ENCODE measurements at regions not wholly inside any gene's neighbourhood (a gene's known extent, or its start where the extent isn't known, plus 50 kb on each side); places are given as distances from the start of the nearest gene placed in this dataset.

- no peak for DNase-seq (ENCODE audit: low read depth in 1 of 2, low spot score in 1 of 2)
Observed at GRCh38 chr1:30194046-30194619, 529.3 kb downstream of the MATN1 start.

GRCh38 chr1:30192969-30193630 lies 530.3 kb downstream of the MATN1 start:
- no peak for DNase-seq (ENCODE audit: low read depth in 1 of 2, low spot score in 1 of 2)

GRCh38 chr1:30191154-30191702 lies 532.2 kb downstream of the MATN1 start:
- DNase-seq (ENCODE audit: low read depth in 1 of 2, low spot score in 1 of 2): peak in 1 of 2 donors; percentile 7

GRCh38 chr1:30190511-30191153 lies 532.8 kb downstream of the MATN1 start:
- no peak for DNase-seq (ENCODE audit: low read depth in 1 of 2, low spot score in 1 of 2)

- DNase-seq (ENCODE audit: low read depth in 1 of 2, low spot score in 1 of 2): no peak
Observed at GRCh38 chr1:30189818-30190500, 533.4 kb downstream of the MATN1 start.

GRCh38 chr1:30188999-30189398 lies 534.4 kb downstream of the MATN1 start:
- no peak for DNase-seq (ENCODE audit: low read depth in 1 of 2, low spot score in 1 of 2)

GRCh38 chr1:30188329-30188728 lies 535.1 kb downstream of the MATN1 start:
- DNase-seq (ENCODE audit: low read depth in 1 of 2, low spot score in 1 of 2): no peak

- no peak for DNase-seq (ENCODE audit: low read depth in 1 of 2, low spot score in 1 of 2)
Observed at GRCh38 chr1:30187413-30188023, 535.9 kb downstream of the MATN1 start.

- no peak for DNase-seq (ENCODE audit: low read depth in 1 of 2, low spot score in 1 of 2)
Observed at GRCh38 chr1:30186586-30186985, 536.8 kb downstream of the MATN1 start.

- no peak for DNase-seq (ENCODE audit: low read depth in 1 of 2, low spot score in 1 of 2)
Observed at GRCh38 chr1:30185809-30186208, 537.6 kb downstream of the MATN1 start.

- no peak for DNase-seq (ENCODE audit: low read depth in 1 of 2, low spot score in 1 of 2)
Observed at GRCh38 chr1:30185313-30185712, 538.1 kb downstream of the MATN1 start.

- no peak for DNase-seq (ENCODE audit: low read depth in 1 of 2, low spot score in 1 of 2)
Observed at GRCh38 chr1:30184393-30185141, 538.8 kb downstream of the MATN1 start.

GRCh38 chr1:30183895-30184294 lies 539.5 kb downstream of the MATN1 start:
- no peak for DNase-seq (ENCODE audit: low read depth in 1 of 2, low spot score in 1 of 2)

GRCh38 chr1:30183006-30183405 lies 540.4 kb downstream of the MATN1 start:
- DNase-seq (ENCODE audit: low read depth in 1 of 2, low spot score in 1 of 2): no peak

- DNase-seq (ENCODE audit: low read depth in 1 of 2, low spot score in 1 of 2): no peak
Observed at GRCh38 chr1:30179942-30180543, 543.3 kb downstream of the MATN1 start.

GRCh38 chr1:30176477-30176876 lies 546.9 kb downstream of the MATN1 start:
- no peak for DNase-seq (ENCODE audit: low read depth in 1 of 2, low spot score in 1 of 2)

- DNase-seq (ENCODE audit: low read depth in 1 of 2, low spot score in 1 of 2): no peak
Observed at GRCh38 chr1:30174499-30174898, 548.9 kb downstream of the MATN1 start.

- DNase-seq (ENCODE audit: low read depth in 1 of 2, low spot score in 1 of 2): no peak
Observed at GRCh38 chr1:30173560-30173959, 549.8 kb downstream of the MATN1 start.

- DNase-seq (ENCODE audit: low read depth in 1 of 2, low spot score in 1 of 2): no peak
Observed at GRCh38 chr1:30172757-30173156, 550.6 kb downstream of the MATN1 start.

- DNase-seq (ENCODE audit: low read depth in 1 of 2, low spot score in 1 of 2): no peak
Observed at GRCh38 chr1:30172299-30172694, 551.1 kb downstream of the MATN1 start.

Measured in stimulated activated CD4-positive, alpha-beta T cell treated with anti-CD3 and anti-CD28 coated beads, Interleukin-15, amount 100 ng/mL, for 1 hour (primary cell).